Inflammatory macrophage (primary cell): ENCODE measurements at regions not wholly inside any gene's neighbourhood (a gene's known extent, or its start where the extent isn't known, plus 50 kb on each side); places are given as distances from the start of the nearest gene placed in this dataset.
"Not testable (repeated sequence)": the region's sequence is repeated elsewhere in the genome, so short reads cannot be mapped to it uniquely, and the experiment has no call there.

Source experiments
- DNase-seq, 2 donors: peaks; one replicate each; pipeline ENCODE4 v3.0.0-alpha.2; 2020 to 2022

DNA sequence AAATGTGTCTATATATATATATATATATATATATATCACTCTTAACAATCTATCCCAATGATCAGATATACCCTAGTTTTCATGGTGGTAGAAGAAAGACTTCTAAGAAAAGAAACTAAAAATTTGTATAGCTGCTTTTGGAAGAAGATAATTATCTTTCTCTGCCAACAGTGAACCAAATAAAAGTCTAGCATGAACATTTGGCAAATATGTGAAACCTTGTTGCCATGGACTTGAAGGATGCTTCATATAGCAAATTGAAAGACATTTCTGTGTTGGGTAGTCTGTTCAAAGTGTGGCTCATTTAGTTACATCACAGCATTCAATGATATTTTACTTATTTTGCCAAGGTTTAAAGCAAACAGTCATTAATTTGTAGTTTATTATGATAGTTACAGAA, 219.9 kb upstream of the NECTIN3 start:
- no peak for DNase-seq

DNA sequence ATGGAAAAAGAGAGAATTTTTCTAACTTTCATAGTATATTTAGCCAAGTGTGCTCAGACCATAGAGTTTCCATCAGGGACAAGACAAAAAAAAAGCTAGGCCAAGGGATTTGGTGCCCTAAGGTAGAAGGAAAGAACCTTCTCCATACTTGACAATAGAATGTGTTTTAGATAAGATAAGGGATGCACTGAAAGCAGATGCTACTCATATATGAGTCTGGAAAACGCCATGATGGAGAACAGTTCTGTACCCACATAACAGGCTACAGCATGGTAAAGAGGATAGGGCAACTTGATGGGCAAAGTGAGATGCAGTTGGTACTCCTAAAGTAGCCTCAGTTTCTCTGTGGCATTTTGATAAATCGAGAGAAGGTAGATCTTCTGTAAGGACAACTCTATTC, 216.4 kb upstream of the NECTIN3 start:
- DNase-seq = no peak

DNA sequence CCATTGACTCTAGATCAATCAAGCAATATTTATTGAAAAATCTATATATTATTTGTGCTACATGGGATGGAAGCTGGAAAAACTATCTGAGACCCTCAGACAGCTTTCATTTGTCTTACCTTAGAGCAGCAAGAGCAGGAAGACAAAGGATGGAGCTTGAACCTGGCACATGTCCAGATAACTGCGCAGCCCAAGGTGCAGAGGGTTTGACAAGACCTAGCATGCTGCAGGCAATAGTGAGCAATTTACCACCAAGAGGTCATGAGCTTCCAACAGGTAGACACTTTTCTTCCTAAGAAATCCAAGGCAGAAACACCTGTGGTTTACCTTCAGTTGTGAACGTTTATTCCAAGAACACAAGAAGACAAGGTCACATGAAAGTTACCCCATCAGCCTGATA, 214.7 kb upstream of the NECTIN3 start:
- DNase-seq = no peak

DNA sequence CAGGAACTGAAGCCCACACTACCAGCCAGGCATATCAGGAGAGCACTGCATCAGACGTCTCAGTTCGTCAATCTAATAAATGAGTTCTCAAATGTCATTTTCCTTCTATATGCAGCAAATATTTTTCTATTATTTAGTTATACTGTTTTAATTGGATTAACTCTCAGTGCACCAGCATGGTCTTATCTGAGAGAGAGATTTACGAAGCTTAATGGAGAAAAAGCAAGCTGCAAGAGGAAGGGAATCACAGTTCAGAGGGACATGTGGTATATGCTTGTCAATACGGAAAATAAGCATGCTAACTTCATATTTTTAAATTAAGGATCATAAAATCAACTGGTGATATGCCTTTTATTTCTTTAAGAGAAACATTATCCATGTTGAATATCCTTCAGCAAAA, 213.1 kb upstream of the NECTIN3 start:
- DNase-seq = no peak

DNA sequence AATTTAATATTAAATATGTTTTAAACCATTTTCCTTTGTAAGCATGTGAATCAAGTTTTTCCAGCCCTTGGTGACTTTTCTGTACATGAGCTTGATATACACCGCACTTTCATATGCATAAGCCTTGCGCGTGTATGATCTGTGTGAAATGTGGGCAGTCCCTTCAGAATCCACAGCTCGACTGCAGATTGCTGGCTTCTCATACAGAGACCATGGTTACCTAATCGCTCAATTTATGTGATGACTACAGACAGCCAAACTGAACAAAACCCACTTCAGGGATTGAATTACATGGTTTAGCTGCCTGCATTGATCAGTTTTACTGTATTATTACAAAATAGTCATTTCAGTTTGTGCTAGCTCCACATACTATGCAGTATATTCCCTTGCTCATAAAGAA, 212.3 kb upstream of the NECTIN3 start:
- DNase-seq = no peak

DNA sequence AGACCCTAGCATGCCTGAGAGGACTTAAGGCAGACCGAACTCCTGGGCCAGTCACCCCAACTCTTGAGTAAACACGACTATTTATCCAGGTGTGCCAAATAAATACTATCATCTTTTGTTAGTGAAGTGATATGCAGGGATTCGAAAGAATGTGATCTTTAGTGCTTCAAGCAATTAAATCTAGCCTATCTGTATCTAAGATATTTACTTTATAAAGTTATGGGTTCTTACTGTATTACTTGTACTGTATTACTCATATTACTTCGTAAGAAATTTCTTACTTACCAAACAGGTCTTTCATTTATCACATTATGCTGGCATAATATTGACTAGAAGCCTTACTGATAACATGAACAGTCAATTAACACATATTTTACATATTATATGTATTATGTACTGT, 211.6 kb upstream of the NECTIN3 start:
- no peak for DNase-seq

DNA sequence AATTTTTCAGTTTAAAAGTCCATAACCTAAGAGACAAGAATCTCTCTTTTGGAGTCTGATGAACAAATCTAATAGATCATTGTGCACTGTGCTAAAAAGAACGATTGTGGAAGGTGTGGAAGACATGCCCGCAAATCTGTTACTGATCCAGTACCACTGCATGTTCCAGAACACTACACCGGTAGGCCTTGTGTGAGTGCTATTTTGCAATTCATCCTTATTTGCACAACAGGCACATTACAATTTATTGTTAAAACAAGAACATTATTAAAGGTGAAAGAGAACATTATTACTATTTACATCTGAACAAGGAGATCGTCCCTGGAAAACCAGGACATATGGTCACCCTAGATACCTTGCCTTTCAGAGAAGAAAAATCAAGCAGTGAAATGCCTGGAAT, 205.7 kb upstream of the NECTIN3 start:
- no peak for DNase-seq

DNA sequence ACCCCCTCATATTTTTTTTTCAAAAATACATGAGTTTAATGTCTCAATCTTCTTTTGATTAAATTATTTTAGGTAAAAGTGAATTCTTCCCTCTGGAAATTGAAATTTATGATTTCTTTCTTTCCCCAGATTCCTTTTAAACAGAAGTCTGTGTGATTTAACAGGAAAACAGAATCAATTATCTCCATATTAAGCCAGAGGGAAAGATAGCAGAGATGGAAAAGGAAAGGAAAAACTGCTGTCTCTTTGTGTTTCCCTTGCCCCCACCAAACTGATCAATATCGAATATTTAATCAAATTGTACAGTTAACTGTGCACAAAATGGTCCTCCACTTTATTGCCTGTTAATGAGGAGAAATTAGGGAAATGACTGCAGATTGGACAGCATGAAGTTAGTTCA, 203.5 kb upstream of the NECTIN3 start:
- DNase-seq = no peak

DNA sequence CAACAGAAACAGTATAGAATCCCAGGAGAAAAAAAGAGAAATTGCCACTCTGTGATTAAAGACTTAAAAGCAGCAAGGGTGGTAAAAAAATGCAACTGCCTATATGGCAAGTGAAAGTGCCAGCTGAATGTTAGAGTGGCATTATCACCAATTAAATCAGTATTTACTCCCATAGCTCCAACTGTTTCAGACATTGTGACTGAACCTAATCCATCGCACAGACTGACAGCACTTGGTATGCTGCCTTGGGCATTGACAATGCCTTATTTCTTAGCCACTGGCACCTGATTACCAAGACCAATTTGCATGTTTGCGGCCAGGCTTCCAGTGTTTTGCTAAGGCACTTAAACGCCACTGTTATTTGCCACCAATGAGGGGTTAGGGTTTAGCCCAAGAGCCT, 201.9 kb upstream of the NECTIN3 start:
- DNase-seq = no peak

DNA sequence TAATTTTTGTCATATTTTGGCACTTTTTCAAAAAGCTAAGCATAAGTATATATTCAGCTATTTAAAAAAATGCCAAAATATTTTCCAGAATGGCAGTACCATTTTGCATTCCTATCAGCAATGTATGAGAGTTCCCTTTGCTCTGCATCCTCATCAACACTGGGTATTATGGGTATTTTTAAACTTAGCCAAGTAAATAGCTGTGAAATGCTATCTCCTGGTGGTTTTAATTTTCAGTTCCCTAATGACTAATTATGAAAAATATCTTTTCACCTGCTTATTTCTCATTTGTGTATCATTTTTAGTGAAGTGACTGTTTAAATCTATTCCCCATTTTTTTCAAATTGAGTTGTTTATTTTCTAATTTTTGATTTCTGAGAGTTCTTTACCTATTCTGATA, 199.7 kb upstream of the NECTIN3 start:
- no peak for DNase-seq

DNA sequence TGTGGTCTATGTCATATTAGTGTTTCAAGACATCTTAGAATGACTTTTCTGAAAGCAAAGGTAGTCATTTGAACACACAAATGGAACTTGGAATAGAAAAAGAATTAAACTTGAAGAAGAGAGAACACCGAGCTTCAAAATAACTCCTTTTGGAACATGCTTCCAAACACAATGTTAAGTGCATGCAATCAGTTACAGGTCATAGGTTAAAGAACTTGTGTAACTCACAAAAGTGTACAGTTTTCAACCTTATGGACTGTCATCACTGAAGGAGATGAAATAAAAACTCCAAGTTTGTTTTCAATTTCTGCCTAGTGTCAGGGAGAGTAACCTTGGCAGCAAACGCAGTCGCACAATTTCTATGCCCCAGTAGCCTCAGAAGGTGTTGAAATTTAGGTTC, 192.9 kb upstream of the NECTIN3 start:
- no peak for DNase-seq

DNA sequence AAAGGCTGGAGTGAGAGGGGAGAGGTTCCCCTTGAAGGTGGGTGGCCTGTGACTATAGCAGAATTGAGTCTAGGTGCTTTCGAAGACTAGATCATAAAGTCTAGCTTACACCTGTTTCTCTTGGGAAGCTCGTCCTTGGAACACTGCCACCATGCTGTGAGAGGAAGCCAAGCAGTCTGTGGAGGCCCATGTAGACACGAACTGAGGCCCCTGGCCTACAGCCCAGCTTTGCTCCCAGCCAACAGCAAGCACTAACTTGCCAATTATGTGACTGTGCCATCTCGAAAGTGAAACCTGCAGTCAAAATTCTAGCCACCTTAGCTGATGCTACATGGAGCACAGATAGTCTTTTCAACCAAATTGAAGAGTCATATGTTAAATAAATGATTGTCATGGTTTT, 190.5 kb upstream of the NECTIN3 start:
- no peak for DNase-seq

DNA sequence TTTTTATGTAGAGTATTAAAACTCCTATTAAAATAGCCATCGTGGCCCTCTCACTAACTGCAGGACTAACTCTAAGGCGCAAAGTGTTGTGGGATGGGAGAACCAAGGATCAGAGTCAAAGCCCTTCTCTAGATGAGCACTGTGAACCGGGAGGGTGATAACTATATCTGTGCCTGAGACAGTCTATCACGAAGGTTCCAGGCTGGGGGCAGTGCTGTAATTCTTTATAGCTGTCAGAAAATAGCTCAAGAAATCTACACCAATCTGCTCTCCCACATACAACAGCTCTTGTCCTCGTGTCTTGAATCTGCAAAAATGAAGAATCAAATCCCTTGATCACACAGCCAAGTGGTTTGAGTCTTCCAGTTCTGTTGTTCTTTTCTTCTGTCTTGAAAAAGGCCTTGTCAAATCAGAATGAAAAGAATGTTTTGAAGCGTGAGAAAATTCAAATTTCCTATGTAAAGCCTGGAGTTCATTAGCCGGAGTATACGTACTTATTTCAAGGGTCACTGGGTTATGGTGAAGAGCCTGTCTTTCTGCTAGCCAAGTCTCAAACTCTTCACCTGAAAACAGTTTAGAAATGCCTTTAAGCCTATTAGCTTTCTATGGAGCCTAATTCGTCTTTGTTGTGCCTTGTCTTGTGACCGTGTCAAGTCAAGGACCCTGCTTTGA, 185.3 kb upstream of the NECTIN3 start:
- DNase-seq = no peak

DNA sequence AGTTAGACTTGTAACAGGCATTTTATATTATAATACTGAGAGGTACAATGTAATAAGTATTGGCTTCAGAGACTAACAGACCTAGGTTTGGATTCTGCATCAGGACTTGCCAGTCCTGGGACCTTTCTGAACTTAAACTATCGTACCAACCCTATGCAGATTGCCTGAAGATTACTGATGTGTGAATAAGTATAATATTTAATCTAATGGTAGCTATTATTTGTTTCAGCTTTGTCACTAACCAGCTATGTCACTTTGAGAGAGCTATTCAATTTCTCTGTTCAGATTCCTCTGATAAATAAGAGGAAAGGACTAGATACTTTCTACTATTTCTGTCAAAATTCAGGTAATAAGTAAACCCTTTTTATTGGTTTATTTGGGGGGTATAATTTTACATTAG, 184.4 kb upstream of the NECTIN3 start:
- DNase-seq = no peak

DNA sequence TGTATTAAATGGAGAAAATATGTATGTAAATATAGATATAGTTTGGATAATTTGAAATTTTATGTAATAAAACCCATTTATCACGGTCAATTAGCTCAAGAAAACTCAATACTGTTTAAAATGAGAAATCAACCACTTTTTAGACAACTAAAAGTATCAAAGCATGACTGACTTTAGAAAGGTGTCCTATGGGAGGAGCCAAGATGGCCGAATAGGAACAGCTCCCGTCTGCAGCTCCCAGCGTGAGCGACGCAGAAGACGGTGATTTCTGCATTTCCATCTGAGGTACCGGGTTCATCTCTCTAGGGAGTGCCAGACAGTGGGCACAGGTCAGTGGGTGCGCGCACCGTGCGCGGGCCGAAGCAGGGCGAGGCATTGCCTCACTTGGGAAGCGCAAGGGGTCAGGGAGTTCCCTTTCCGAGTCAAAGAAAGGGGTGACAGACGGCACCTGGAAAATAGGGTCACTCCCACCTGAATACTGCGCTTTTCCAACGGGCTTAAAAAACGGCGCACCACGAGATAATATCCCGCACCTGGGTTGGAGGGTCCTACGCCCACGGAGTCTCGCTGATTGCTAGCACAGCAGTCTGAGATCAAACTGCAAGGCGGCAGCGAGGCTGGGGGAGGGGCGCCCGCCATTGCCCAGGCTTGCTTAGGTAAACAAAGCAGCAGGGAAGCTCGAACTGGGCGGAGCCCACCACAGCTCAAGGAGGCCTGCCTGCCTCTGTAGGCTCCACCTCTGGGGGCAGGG, 182.8 kb upstream of the NECTIN3 start:
- not testable (repeated sequence) for DNase-seq

DNA sequence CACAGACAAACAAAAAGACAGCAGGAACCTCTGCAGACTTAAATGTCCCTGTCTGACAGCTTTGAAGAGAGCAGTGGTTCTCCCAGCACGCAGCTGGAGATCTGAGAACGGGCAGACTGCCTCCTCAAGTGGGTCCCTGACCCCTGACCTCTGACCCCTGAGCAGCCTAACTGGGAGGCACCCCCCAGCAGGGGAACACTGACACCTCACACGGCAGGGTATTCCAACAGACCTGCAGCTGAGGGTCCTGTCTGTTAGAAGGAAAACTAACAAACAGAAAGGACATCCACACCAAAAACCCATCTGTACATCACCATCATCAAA, 182.3 kb upstream of the NECTIN3 start:
- not testable (repeated sequence) for DNase-seq

DNA sequence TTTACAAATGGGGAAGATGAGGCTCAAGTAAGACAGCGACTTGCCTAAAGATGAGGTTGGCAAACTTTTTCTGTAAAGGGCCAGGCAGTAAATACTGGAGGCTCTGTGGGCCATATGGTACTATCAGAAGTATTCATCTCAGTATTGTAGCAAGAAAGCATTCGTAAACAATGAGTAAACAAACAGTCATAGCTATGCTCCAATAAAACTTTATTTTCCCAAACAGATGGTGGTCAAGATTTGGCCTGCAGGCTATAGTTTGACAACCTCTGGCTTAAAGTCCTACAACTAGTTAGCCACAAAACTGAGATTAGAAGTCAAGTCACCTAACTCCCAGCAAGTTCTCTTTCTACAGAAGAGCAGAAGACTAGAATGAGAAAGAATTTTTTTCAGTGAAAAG, 177.0 kb upstream of the NECTIN3 start:
- DNase-seq = no peak

DNA sequence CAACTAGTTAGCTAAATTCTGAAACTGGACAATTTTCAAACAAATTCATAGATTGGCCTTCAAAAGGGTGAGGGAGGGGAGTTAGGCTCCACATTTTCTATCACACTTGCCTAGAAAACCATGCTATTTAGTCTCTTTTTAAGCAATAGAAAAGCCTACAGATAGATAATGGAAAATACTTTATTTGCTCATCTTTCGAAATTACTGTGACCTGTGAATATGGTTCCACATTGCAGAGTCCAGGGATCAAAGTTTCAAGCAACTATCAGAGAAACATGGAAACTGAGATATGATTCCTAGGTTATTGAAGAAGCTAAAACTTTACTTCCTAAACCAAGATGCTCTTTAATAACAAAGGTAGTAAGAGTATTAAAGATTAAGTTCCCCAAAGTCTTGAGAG, 176.6 kb upstream of the NECTIN3 start:
- DNase-seq = no peak

DNA sequence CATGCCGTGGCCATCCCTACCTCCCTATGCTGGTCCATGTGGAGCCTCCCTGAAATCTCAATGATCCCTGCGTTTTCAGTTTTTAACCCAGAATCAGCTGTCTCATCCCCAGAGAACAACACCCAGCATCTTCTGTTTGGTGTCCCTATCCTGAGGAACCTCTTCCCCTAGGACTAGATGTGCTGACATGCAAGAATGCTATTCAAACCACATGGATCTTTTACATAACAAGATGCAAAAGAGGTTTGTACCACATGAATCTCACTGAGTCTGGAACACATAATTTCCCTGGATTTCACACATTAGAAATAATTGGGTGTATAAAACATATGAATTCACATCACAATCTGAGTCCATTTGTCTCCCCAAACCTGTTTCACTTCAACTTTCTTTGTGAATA, 174.6 kb upstream of the NECTIN3 start:
- no peak for DNase-seq

DNA sequence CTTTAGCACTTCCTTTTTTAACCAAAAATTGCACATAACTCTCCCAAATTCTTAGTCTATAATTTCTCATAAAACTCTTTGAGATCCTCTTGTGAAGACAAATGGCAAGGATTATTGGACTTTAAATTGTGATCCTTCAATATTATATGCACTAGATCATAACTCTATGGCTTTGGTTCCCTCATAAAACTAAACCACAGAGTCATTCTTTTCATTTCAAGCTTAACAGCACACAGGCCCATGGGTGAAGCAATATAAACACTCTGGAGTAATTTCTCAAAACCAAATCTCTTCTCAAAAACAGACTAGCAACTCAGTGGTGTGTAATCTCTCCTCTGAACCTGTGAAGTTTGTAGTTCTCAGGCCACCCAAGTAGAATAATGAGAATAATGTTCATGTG, 171.0 kb upstream of the NECTIN3 start:
- no peak for DNase-seq

DNA sequence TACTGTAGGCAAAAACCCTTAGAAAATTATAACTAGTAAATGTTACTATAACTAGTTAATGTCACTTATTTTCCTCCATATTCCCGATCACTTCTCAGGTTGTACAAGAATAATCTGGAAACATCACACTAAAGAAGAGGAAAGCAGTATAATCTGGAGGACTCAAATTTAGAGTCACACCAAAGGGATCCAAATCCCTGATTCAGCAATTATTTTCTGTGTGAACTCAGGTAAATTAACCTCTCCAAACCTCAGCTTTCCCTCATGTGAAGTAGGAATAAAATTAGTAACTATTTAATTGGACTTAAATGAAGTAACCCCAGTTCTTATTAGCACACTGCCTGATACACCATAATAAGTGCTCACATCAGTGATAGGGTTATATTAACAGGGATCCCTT, 170.1 kb upstream of the NECTIN3 start:
- DNase-seq = no peak

DNA sequence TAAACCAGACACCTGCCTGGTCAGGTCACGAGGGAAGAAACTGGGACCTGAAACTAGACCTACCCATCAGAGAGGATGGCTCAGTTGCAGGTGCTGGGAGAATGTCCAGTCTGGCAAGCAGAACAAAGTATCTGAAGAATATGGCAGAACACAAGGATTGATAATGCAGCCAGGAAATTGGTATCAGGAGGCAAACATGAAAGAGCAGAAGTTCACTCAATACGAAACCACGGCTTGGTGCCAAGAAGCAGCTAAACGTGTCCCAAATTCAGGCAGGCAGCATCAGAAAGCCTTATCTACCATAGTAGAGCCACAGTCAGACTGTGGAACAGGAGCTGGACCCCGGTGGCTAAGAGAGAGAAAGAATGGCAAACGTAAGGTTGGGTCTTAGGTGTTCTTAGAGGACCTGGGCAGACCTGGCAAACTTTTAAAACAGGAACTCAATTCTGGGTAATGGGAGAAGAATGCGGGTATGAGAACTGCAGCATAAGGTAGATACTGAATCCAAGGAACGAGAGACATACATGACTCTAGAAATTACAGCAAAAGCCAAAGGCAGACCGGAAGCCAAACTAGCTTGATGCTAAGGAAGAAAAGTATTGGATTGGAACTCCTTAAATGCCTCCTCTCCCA, 169.0 kb upstream of the NECTIN3 start:
- no peak for DNase-seq

DNA sequence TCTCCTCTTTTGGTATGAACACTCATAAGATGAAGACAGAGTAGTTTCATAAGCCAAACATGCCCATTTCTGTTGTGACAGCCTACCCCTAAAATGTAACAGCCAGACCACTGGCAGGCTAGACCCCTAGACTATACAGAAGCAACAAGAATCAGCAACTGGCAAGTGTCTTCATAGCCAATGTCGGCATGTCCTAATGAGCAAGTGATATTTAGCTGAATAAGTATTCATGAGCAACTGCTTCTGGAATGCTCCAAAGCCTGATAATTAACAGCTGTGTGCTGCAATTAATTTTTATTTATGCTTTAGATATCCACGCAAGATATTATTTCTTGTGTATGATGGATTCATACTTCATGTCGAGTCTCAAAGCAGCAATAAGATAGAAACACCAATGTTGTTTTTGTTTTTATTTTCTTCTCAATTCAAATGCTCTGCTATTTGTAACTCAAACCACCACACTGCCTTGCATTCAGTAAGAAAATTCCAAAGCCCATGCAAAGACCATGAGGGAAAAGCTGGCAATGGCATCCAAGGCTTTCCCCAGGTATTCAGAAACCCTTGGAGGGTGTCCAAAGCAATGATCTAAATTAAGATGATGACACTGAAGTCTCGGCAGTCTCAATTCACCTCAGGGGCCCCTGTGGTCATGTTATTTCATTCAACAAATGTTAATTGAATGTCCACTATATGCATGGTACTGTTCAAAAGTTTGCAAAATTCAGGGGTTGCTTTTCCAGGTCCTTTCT, 167.7 kb upstream of the NECTIN3 start:
- DNase-seq = no peak

DNA sequence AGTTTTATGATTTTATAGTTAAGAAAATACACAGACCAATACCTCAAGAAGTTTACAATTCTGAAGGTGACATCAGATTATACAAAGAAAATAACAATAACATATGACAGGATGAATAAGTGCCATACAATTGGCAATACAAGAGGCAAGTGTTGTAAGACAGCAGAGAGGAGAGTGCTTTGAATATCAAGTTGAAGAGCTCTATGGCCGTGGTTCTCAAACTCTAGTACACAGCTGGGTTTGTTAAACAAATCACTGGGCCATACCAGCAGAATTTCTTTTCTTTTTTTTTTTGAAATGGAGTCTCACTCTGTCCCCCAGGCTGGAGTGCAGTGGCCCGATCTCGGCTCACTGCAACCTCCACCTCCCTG, 167.1 kb upstream of the NECTIN3 start:
- DNase-seq = no peak
